ENCODE measurements at regions not wholly inside any gene's neighbourhood (a gene's known extent, or its start where the extent isn't known, plus 50 kb on each side); places are given as distances from the start of the nearest gene placed in this dataset.

GRCh38 chr1:239784896-239785295 is 306.8 kb upstream of the FMN2 start:
- no peak for DNase-seq (ENCODE audit: extremely low spot score in 2 of 2)
- H3K4me1 ChIP-seq: no peaks in the 10 kb centered on the region
- intact Hi-C loops (cut with DNase I): no loop called here
- no peak overlapping the region for H3K4me3 ChIP-seq
- no peaks in the 10 kb centered on the region for H3K27me3 ChIP-seq
- H3K36me3 ChIP-seq: no peaks in the 10 kb centered on the region
- H3K27ac ChIP-seq: no peak overlapping the region
- no peak for TF ChIP-seq POLR2AphosphoS5 (IDR thresholded peaks at IDR 0.05; ENCODE audit: insufficient read depth in 1 of 2, low read depth in 1 of 2)
- TF ChIP-seq POLR2A (IDR thresholded peaks at IDR 0.05): no peak
- no peak for TF ChIP-seq CTCF (IDR thresholded peaks at IDR 0.05)
- H3K9me3 ChIP-seq: no peaks in the 10 kb centered on the region

GRCh38 chr1:239785576-239785975 is 306.1 kb upstream of the FMN2 start:
- Histone ChIP-seq H3K9me3 (no peaks in the 10 kb centered on the region), H3K4me3 (no peak overlapping the region), H3K36me3 (no peaks in the 10 kb centered on the region), H3K4me1 (no peaks in the 10 kb centered on the region), H3K27ac (no peak overlapping the region), H3K27me3 (no peaks in the 10 kb centered on the region)
- TF ChIP-seq POLR2A (IDR thresholded peaks at IDR 0.05) (no peak), CTCF (IDR thresholded peaks at IDR 0.05) (no peak), POLR2AphosphoS5 (IDR thresholded peaks at IDR 0.05; ENCODE audit: insufficient read depth in 1 of 2, low read depth in 1 of 2) (no peak)
- no peak for DNase-seq (ENCODE audit: extremely low spot score in 2 of 2)
- intact Hi-C loops (cut with DNase I): no loop called here

- H3K27ac ChIP-seq: no peak overlapping the region
- H3K36me3 ChIP-seq: no peaks in the 10 kb centered on the region
- TF ChIP-seq POLR2A (IDR thresholded peaks at IDR 0.05): no peak
- no peak for TF ChIP-seq CTCF (IDR thresholded peaks at IDR 0.05)
- no peak for TF ChIP-seq POLR2AphosphoS5 (IDR thresholded peaks at IDR 0.05; ENCODE audit: insufficient read depth in 1 of 2, low read depth in 1 of 2)
- H3K9me3 ChIP-seq: no peaks in the 10 kb centered on the region
- no peak overlapping the region for H3K4me3 ChIP-seq
- H3K4me1 ChIP-seq: no peaks in the 10 kb centered on the region
- H3K27me3 ChIP-seq: no peaks in the 10 kb centered on the region
- intact Hi-C loops (cut with DNase I): no loop called here
- no peak for DNase-seq (ENCODE audit: extremely low spot score in 2 of 2)
Measured at GRCh38 chr1:239786464-239786863, 305.2 kb upstream of the FMN2 start.

- Histone ChIP-seq H3K36me3 (no peaks in the 10 kb centered on the region), H3K4me1 (no peaks in the 10 kb centered on the region), H3K27me3 (no peaks in the 10 kb centered on the region), H3K4me3 (no peak overlapping the region), H3K9me3 (no peaks in the 10 kb centered on the region), H3K27ac (no peak overlapping the region)
- DNase-seq (ENCODE audit: extremely low spot score in 2 of 2): no peak
- TF ChIP-seq POLR2AphosphoS5 (IDR thresholded peaks at IDR 0.05; ENCODE audit: insufficient read depth in 1 of 2, low read depth in 1 of 2) (no peak), POLR2A (IDR thresholded peaks at IDR 0.05) (no peak), CTCF (IDR thresholded peaks at IDR 0.05) (no peak)
- intact Hi-C loops (cut with DNase I): no loop called here
Measured at GRCh38 chr1:239792157-239792556, 299.5 kb upstream of the FMN2 start.

GRCh38 chr1:239795304-239795703 is 296.4 kb upstream of the FMN2 start:
- TF ChIP-seq POLR2AphosphoS5 (IDR thresholded peaks at IDR 0.05; ENCODE audit: insufficient read depth in 1 of 2, low read depth in 1 of 2): no peak
- TF ChIP-seq CTCF (IDR thresholded peaks at IDR 0.05): no peak
- Histone ChIP-seq H3K4me1 (no peaks in the 10 kb centered on the region), H3K27ac (no peak overlapping the region), H3K36me3 (no peaks in the 10 kb centered on the region), H3K27me3 (no peaks in the 10 kb centered on the region), H3K9me3 (no peaks in the 10 kb centered on the region), H3K4me3 (no peak overlapping the region)
- DNase-seq (ENCODE audit: extremely low spot score in 2 of 2): no peak
- intact Hi-C loops (cut with DNase I): no loop called here

Data from vagina (tissue), 2 donors.